ENCODE measurements at regions not wholly inside any gene's neighbourhood (a gene's known extent, or its start where the extent isn't known, plus 50 kb on each side); places are given as distances from the start of the nearest gene placed in this dataset.
A peak's percentile ranks its signal among the peaks of the same experiment; 100 is the strongest.
"Not testable (repeated sequence)": the region's sequence is repeated elsewhere in the genome, so short reads cannot be mapped to it uniquely, and the experiment has no call there.

DNA sequence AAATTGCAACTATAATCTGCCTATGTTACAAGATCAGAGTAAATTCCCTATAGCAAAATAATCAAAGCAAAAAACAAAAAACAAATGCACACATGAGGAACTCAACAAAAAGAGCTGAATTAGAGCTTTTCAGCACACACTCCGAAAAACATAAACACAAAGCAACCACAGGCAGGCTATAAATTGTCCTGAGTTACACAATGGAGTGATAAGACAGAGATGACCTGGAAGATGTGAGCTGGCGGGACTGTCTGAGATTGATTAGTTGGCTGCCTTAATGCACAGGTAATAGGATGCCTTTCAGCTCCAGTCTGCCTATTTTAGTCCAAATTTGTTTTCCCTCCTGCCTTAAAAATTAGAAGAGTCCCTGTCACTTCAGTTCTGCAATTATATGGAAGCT is 159.0 kb upstream of the FNDC3A start:
- intact Hi-C loops (cut with micrococcal nuclease) = no loop called here
- Histone ChIP-seq H3K27ac (ENCODE audit: low read depth, low read length) (no peak overlapping the region), H3K4me1 (ENCODE audit: control insufficient read depth in 2 of 2, insufficient read depth in 2 of 2, low read length in 2 of 2) (peaks cover 0 to 12% of the 10 kb centered on the region in 2 donors), H3K9me3 (ENCODE audit: control insufficient read depth in 2 of 3, low read length in 3 of 3) (no peaks in the 10 kb centered on the region), H3K27me3 (ENCODE audit: control insufficient read depth in 2 of 2, insufficient read depth in 2 of 2, low read length in 2 of 2) (no peaks in the 10 kb centered on the region), H3K36me3 (ENCODE audit: control insufficient read depth in 2 of 3, insufficient read depth in 3 of 3, low read length in 3 of 3) (no peaks in the 10 kb centered on the region), H3K4me3 (ENCODE audit: low read length) (peak overlapping the region; percentile 44)
- Mint-ChIP-seq H3K4me1 (peaks cover 12 to 19% (median 14%) of the 10 kb centered on the region in 7 donors), H3K36me3 (peaks cover 0 to 5% (median 4%) of the 10 kb centered on the region in 5 donors), H3K27ac (peak overlapping the region in 8 of 9 donors; percentile 12 to 85 (median 56)), H3K9me3 (peaks cover 0 to 5% (median 0%) of the 10 kb centered on the region in 11 donors), H3K4me3 (peak overlapping the region; percentile 50 to 87 (median 74)), H3K27me3 (peaks cover 0 to 8% (median 4%) of the 10 kb centered on the region in 5 donors)
- DNase-seq = no peak
- ChIA-PET CTCF (no interaction called here), POLR2A (no interaction called here)
- no peak for ATAC-seq

DNA sequence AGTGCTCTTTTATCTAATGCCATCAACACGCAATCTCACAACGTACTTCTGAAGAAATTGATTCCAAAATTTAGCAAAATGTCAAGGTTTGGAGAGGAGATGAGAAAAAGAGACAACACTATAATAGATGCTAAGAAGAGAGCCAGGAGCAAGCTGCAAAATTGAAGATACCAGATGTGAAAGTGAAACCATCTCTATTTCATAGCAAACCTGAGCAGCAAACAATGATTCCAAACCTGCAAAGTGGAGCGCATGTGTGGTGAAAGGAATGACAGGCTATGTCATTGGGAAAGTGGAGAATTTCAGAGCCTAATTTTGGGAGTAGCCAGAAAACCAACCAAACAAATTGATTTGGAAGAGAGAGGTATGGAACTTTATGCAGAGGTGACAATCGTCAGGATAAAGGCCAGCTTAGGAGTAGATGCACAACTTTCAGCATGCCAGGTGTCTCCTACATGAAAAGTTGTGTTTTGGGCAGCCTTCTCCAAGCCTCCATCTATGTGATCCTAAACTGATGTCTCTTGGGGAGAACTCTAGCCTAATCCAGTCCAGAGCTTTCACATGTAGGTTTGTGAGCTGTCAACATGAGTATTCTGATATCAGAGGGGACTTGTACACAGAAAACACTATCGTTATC is 158.4 kb upstream of the FNDC3A start:
- POLR2A ChIA-PET = interaction anchor here (0.6 to 0.9 kb wide), 2 partner anchors 62 to 779 kb away, joined by 3 read pairs; no protein-coding TSS in a partner anchor
- H3K9me3 Mint-ChIP-seq = peaks cover 0 to 4% (median 0%) of the 10 kb centered on the region in 11 donors

DNA sequence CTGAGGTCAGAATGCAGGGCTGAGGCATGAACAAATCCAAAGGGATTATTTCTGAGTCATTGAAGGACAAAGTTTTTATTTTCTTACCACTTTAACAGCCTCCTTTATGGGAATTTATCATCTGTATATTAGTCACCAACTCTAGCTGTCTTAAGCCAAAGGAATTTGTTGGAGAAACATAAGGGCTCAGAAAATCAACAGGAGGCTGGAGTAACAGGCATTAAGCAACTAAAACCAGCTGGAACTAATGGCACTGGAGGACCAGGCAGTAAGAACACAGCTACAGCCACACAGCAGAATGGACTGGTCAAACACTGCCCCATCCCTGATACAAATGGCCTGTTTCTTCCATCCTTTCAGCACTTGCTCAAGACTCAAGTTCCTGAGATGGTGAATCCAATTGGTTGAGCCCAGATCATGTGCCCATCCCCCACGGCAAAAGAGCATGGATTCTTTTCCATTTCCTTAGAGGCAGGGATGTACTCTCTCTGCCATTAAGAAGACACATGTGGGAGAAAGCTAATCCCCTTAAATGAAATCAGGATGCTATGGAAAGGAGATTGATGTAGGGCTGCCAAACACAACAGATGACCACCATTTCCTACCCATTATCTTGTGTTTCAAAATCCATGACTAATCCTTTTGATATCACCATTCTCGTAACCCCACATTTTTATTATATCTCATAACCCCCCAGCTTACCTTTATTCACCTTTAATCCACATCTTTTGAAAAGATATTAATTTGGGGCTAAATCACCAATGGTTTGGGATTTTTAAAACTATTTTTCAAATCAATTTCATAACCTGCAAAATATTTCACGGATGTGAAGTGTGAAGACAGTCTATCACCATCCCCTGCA is 157.0 kb upstream of the FNDC3A start:
- CTCF ChIA-PET = interaction anchor here (0.6 kb wide), 1 partner anchor 293 kb away, joined by 3 read pairs; no protein-coding TSS in a partner anchor
- peak overlapping the region in 2 of 10 donors; percentile 7 to 83 for H3K4me3 Mint-ChIP-seq
- intact Hi-C loops (cut with micrococcal nuclease) = no loop called here

More for the DNA sequence above, 158.4 kb upstream of the FNDC3A start:
- CTCF ChIA-PET = no interaction called here
- no peak overlapping the region for H3K27ac ChIP-seq (ENCODE audit: low read depth, low read length)
- H3K4me1 Mint-ChIP-seq = peaks cover 12 to 19% (median 15%) of the 10 kb centered on the region in 7 donors
- peaks cover 0 to 8% (median 3%) of the 10 kb centered on the region in 5 donors for H3K27me3 Mint-ChIP-seq
- H3K27ac Mint-ChIP-seq = peak overlapping the region; percentile 12 to 85 (median 54)
- DNase-seq (peak in 4 of 9 donors; percentile 9 to 44 (median 18)), ATAC-seq (no peak)
- peaks cover 0 to 12% of the 10 kb centered on the region in 2 donors for H3K4me1 ChIP-seq (ENCODE audit: control insufficient read depth in 2 of 2, insufficient read depth in 2 of 2, low read length in 2 of 2)
- no peaks in the 10 kb centered on the region for H3K27me3 ChIP-seq (ENCODE audit: control insufficient read depth in 2 of 2, insufficient read depth in 2 of 2, low read length in 2 of 2)
- peak overlapping the region; percentile 50 to 87 (median 74) for H3K4me3 Mint-ChIP-seq
- peaks cover 0 to 3% (median 3%) of the 10 kb centered on the region in 5 donors for H3K36me3 Mint-ChIP-seq
- H3K4me3 ChIP-seq (ENCODE audit: low read length) = peak overlapping the region; percentile 44
- no peaks in the 10 kb centered on the region for H3K36me3 ChIP-seq (ENCODE audit: control insufficient read depth in 2 of 3, insufficient read depth in 3 of 3, low read length in 3 of 3)
- H3K9me3 ChIP-seq (ENCODE audit: control insufficient read depth in 2 of 3, low read length in 3 of 3) = no peaks in the 10 kb centered on the region
- intact Hi-C loops (cut with micrococcal nuclease) = no loop called here

DNA sequence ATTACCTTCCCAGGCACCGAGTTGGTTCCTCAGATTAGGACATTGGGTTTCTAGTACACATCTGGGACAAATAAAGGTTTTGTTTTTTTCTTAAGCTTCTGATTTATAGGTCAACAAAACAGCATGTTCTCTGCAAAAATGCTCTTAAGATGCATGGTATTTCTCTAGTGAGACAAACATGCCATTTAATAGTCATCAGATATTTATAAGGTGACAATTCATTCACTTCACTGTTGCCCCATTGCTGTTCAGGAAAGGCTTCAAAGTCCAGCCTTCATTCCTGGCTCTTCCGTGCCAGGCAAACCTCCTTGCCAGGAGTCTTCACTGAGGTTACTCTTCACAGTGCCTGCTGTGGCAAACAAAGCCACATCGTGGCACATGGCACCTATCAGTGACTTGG is 156.3 kb upstream of the FNDC3A start:
- Histone ChIP-seq H3K27ac (ENCODE audit: low read depth, low read length) (no peak overlapping the region), H3K36me3 (ENCODE audit: control insufficient read depth in 2 of 3, insufficient read depth in 3 of 3, low read length in 3 of 3) (no peaks in the 10 kb centered on the region), H3K27me3 (ENCODE audit: control insufficient read depth in 2 of 2, insufficient read depth in 2 of 2, low read length in 2 of 2) (no peaks in the 10 kb centered on the region), H3K9me3 (ENCODE audit: control insufficient read depth in 2 of 3, low read length in 3 of 3) (no peaks in the 10 kb centered on the region), H3K4me3 (ENCODE audit: low read length) (no peak overlapping the region), H3K4me1 (ENCODE audit: control insufficient read depth in 2 of 2, insufficient read depth in 2 of 2, low read length in 2 of 2) (peaks cover 0 to 12% of the 10 kb centered on the region in 2 donors)
- Mint-ChIP-seq H3K4me1 (peaks cover 12 to 19% (median 15%) of the 10 kb centered on the region in 7 donors), H3K27me3 (peaks cover 0 to 4% (median 0%) of the 10 kb centered on the region in 5 donors), H3K36me3 (peaks cover 0 to 2% (median 0%) of the 10 kb centered on the region in 5 donors), H3K9me3 (peaks cover 0 to 1% (median 0%) of the 10 kb centered on the region in 11 donors), H3K4me3 (no peak overlapping the region), H3K27ac (no peak overlapping the region)
- ATAC-seq = no peak
- POLR2A ChIA-PET = no interaction called here
- intact Hi-C loops (cut with micrococcal nuclease) = no loop called here
- CTCF ChIA-PET = no interaction called here
- DNase-seq = no peak

More for the DNA sequence above, 157.0 kb upstream of the FNDC3A start:
- peaks cover 12 to 19% (median 15%) of the 10 kb centered on the region in 7 donors for H3K4me1 Mint-ChIP-seq
- H3K36me3 Mint-ChIP-seq = peaks cover 0 to 2% (median 0%) of the 10 kb centered on the region in 5 donors
- no peak overlapping the region for H3K4me3 ChIP-seq (ENCODE audit: low read length)
- H3K9me3 ChIP-seq (ENCODE audit: control insufficient read depth in 2 of 3, low read length in 3 of 3) = no peaks in the 10 kb centered on the region
- DNase-seq (no peak), ATAC-seq (no peak)
- POLR2A ChIA-PET = interaction anchor here (0.9 kb wide), 1 partner anchor 781 kb away, joined by 3 read pairs; no protein-coding TSS in a partner anchor
- H3K27ac ChIP-seq (ENCODE audit: low read depth, low read length) = no peak overlapping the region
- H3K27me3 ChIP-seq (ENCODE audit: control insufficient read depth in 2 of 2, insufficient read depth in 2 of 2, low read length in 2 of 2) = no peaks in the 10 kb centered on the region
- peaks cover 0 to 4% (median 0%) of the 10 kb centered on the region in 5 donors for H3K27me3 Mint-ChIP-seq
- peaks cover 0 to 12% of the 10 kb centered on the region in 2 donors for H3K4me1 ChIP-seq (ENCODE audit: control insufficient read depth in 2 of 2, insufficient read depth in 2 of 2, low read length in 2 of 2)
- peak overlapping the region in 1 of 9 donors; percentile 66 for H3K27ac Mint-ChIP-seq
- no peaks in the 10 kb centered on the region for H3K36me3 ChIP-seq (ENCODE audit: control insufficient read depth in 2 of 3, insufficient read depth in 3 of 3, low read length in 3 of 3)
- H3K9me3 Mint-ChIP-seq = peaks cover 0 to 1% (median 0%) of the 10 kb centered on the region in 11 donors

DNA sequence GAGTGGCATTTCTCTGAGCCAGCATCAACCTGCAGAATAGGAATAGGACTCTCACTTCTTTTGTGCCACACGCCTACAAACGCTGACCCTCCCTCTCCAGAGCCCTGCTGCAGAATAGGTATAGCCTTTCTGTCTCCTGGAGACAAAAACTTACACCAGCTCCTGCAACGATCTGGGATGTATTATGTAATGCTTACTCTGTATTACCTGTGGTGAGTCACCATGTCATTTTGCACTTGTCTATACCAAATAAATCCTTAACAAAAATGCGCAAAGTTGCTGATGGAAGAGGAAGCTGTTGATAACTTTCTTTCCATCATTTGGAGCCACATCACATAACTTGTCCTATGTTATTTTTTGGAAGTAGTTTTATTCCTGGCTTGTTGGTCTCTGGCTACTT is 155.8 kb upstream of the FNDC3A start:
- Mint-ChIP-seq H3K4me3 (no peak overlapping the region), H3K27me3 (peaks cover 0 to 4% (median 0%) of the 10 kb centered on the region in 5 donors), H3K4me1 (peaks cover 12 to 19% (median 15%) of the 10 kb centered on the region in 7 donors), H3K27ac (no peak overlapping the region), H3K9me3 (peaks cover 0 to 1% (median 0%) of the 10 kb centered on the region in 11 donors), H3K36me3 (peaks cover 0 to 2% (median 0%) of the 10 kb centered on the region in 5 donors)
- CTCF ChIA-PET = no interaction called here
- no peaks in the 10 kb centered on the region for H3K9me3 ChIP-seq (ENCODE audit: control insufficient read depth in 2 of 3, low read length in 3 of 3)
- POLR2A ChIA-PET = no interaction called here
- no peak overlapping the region for H3K27ac ChIP-seq (ENCODE audit: low read depth, low read length)
- no peak overlapping the region for H3K4me3 ChIP-seq (ENCODE audit: low read length)
- peaks cover 0 to 12% of the 10 kb centered on the region in 2 donors for H3K4me1 ChIP-seq (ENCODE audit: control insufficient read depth in 2 of 2, insufficient read depth in 2 of 2, low read length in 2 of 2)
- DNase-seq (no peak), ATAC-seq (no peak)
- intact Hi-C loops (cut with micrococcal nuclease) = no loop called here
- H3K27me3 ChIP-seq (ENCODE audit: control insufficient read depth in 2 of 2, insufficient read depth in 2 of 2, low read length in 2 of 2) = no peaks in the 10 kb centered on the region
- no peaks in the 10 kb centered on the region for H3K36me3 ChIP-seq (ENCODE audit: control insufficient read depth in 2 of 3, insufficient read depth in 3 of 3, low read length in 3 of 3)

DNA sequence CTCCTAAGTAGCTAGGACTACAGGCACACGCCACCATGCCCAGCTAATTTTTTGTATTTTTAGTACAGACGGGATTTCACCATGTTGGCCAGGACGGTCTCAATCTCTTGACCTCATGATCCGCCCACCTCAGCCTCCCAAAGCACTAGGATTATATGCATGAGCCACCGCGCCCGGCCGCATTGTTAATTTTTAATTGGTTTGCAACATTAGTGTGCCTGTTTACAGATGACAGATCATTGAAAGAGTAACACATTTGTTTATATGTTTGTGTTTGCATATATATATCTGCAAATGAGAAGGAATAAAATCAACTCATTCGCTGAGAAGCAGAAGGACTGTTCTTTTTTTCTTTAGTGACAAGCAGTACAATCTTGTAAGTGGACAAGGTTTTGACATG is 152.2 kb upstream of the FNDC3A start:
- intact Hi-C loops (cut with micrococcal nuclease); H3K36me3 ChIP-seq (ENCODE audit: control insufficient read depth in 2 of 3, insufficient read depth in 3 of 3, low read length in 3 of 3); H3K4me3 Mint-ChIP-seq; H3K27me3 ChIP-seq (ENCODE audit: control insufficient read depth in 2 of 2, insufficient read depth in 2 of 2, low read length in 2 of 2); H3K27ac ChIP-seq (ENCODE audit: low read depth, low read length); H3K4me1 ChIP-seq (ENCODE audit: control insufficient read depth in 2 of 2, insufficient read depth in 2 of 2, low read length in 2 of 2); H3K9me3 ChIP-seq (ENCODE audit: control insufficient read depth in 2 of 3, low read length in 3 of 3); POLR2A ChIA-PET; H3K4me3 ChIP-seq (ENCODE audit: low read length); DNase-seq; ATAC-seq; H3K4me1 Mint-ChIP-seq; CTCF ChIA-PET; H3K27ac Mint-ChIP-seq; H3K27me3 Mint-ChIP-seq: not testable (repeated sequence)
- peaks cover 0 to 20% (median 11%) of the 10 kb centered on the region in 11 donors for H3K9me3 Mint-ChIP-seq
- H3K36me3 Mint-ChIP-seq = peaks cover 0 to 12% (median 8%) of the 10 kb centered on the region in 5 donors

Data from naive thymus-derived CD4-positive, alpha-beta T cell (primary cell).